ENCODE measurements at regions not wholly inside any gene's neighbourhood (a gene's known extent, or its start where the extent isn't known, plus 50 kb on each side); places are given as distances from the start of the nearest gene placed in this dataset.
A peak's percentile ranks its signal among the peaks of the same experiment; 100 is the strongest.
"Not testable (repeated sequence)": the region's sequence is repeated elsewhere in the genome, so short reads cannot be mapped to it uniquely, and the experiment has no call there.

- peak; percentile 69 for FAIRE-seq
- DNase-seq (ENCODE audit: insufficient read length, low spot score) = peak; percentile 50
- peak; percentile 83 for TF ChIP-seq SPI1 (IDR thresholded peaks at IDR 0.05; ENCODE audit: low read depth, low read length)
- no peak for TF ChIP-seq PAX5 (IDR thresholded peaks at IDR 0.05; ENCODE audit: insufficient read depth, low read length, severe bottlenecking)
Observed at GRCh38 chr2:12456293-12457106, 260.2 kb upstream of the TRIB2 start.

DNA sequence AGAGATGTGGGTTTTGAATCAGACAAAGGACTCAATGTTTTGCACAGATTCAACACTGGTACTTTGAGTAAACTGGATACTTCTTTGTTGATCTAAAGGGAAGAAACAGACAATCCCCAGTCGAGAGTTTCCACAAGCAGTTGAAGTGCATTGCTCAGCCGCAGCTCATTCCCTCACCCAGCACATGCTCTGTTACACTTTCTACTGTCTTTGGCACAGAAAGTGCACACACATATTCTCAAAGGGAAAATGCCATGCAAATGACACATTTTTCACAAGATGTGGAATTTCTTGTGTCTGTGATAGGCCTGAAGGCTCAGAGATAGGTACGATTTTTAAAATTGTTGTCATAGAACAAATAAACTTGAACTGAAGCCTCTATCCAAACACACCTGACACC, 258.9 kb upstream of the TRIB2 start:
- DNase-seq (ENCODE audit: insufficient read length, low spot score) = no peak
- no peak for FAIRE-seq
- no peak for TF ChIP-seq TAF1 (IDR thresholded peaks at IDR 0.05; ENCODE audit: low read depth, low read length)
- no peak for TF ChIP-seq POLR2AphosphoS5 (IDR thresholded peaks at IDR 0.05; ENCODE audit: low read depth, low read length)
- TF ChIP-seq POU2F2 (IDR thresholded peaks at IDR 0.05; ENCODE audit: low read depth, low read length) = no peak
- TF ChIP-seq POLR2A (IDR thresholded peaks at IDR 0.05; ENCODE audit: low read depth, low read length) = no peak
- TF ChIP-seq PAX5 (IDR thresholded peaks at IDR 0.05; ENCODE audit: insufficient read depth, low read length, severe bottlenecking) = no peak
- TF ChIP-seq SPI1 (IDR thresholded peaks at IDR 0.05; ENCODE audit: low read depth, low read length) = no peak

- DNase-seq (ENCODE audit: insufficient read length, low spot score) (no peak), FAIRE-seq (no peak)
- TF ChIP-seq PAX5 (IDR thresholded peaks at IDR 0.05; ENCODE audit: insufficient read depth, low read length, severe bottlenecking) = no peak
- no peak for TF ChIP-seq TAF1 (IDR thresholded peaks at IDR 0.05; ENCODE audit: low read depth, low read length)
- TF ChIP-seq SPI1 (IDR thresholded peaks at IDR 0.05; ENCODE audit: low read depth, low read length) = 0 out of 2 replicates have a peak, but pooled peaks have one; percentile 3
- no peak for TF ChIP-seq POU2F2 (IDR thresholded peaks at IDR 0.05; ENCODE audit: low read depth, low read length)
Observed at GRCh38 chr2:12463189-12463588, 253.5 kb upstream of the TRIB2 start.

DNA sequence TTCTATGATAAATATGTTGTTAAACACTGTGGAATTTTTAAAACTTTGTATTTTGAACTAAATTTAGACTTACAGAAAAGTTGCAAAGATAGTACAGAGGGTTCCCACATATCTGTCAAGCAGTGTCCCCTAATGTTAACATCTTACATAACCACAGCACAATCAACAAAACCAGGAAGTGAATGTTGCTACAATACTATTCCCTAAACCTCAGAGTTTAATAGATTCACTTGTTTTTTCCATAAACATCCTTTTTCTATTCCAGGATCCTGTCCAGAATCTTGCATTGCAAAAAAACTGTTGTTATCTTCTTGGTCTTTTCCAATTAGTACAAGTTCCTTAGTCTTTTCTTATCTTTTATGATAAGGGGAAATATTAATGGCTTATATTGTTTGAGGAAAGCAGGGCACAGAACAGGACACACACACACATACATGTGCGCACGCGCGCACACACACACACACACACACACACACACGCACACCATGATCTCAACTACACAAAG, 251.1 kb upstream of the TRIB2 start:
- no peak for TF ChIP-seq POLR2AphosphoS5 (IDR thresholded peaks at IDR 0.05; ENCODE audit: low read depth, low read length)
- TF ChIP-seq TAF1 (IDR thresholded peaks at IDR 0.05; ENCODE audit: low read depth, low read length) = no peak
- no peak for TF ChIP-seq POLR2A (IDR thresholded peaks at IDR 0.05; ENCODE audit: low read depth, low read length)
- TF ChIP-seq SPI1 (IDR thresholded peaks at IDR 0.05; ENCODE audit: low read depth, low read length) = no peak
- no peak for TF ChIP-seq POU2F2 (IDR thresholded peaks at IDR 0.05; ENCODE audit: low read depth, low read length)
- no peak for TF ChIP-seq PAX5 (IDR thresholded peaks at IDR 0.05; ENCODE audit: insufficient read depth, low read length, severe bottlenecking)
- FAIRE-seq (no peak), DNase-seq (ENCODE audit: insufficient read length, low spot score) (no peak)

GRCh38 chr2:12467303-12467702, 249.4 kb upstream of the TRIB2 start:
- TF ChIP-seq TAF1 (IDR thresholded peaks at IDR 0.05; ENCODE audit: low read depth, low read length) (no peak), POLR2A (IDR thresholded peaks at IDR 0.05; ENCODE audit: low read depth, low read length) (no peak), POU2F2 (IDR thresholded peaks at IDR 0.05; ENCODE audit: low read depth, low read length) (no peak), SPI1 (IDR thresholded peaks at IDR 0.05; ENCODE audit: low read depth, low read length) (no peak), PAX5 (IDR thresholded peaks at IDR 0.05; ENCODE audit: insufficient read depth, low read length, severe bottlenecking) (no peak), POLR2AphosphoS5 (IDR thresholded peaks at IDR 0.05; ENCODE audit: low read depth, low read length) (no peak)
- FAIRE-seq = no peak
- DNase-seq (ENCODE audit: insufficient read length, low spot score) = no peak

DNA sequence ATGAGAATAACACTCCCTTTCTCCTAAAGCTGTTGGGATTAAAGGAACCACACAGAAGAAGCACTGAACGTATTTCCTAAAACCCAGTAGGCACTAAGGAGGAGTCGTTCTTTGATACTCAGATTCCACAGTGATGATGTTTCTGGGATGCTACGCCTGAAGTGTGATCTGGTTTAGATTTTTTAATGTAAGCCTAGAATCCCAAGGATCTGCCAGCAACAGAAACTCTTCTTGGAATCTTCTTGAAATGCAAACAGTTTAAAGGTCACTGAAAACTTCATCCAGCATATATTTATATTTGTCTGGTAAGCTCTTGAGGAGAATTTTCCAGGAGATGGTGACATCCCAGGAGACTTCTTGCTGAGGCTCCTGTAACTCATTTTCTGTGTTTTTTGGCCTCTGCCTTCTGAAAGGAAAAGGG, 247.6 kb upstream of the TRIB2 start:
- TF ChIP-seq POU2F2 (IDR thresholded peaks at IDR 0.05; ENCODE audit: low read depth, low read length) (no peak), POLR2A (IDR thresholded peaks at IDR 0.05; ENCODE audit: low read depth, low read length) (no peak), PAX5 (IDR thresholded peaks at IDR 0.05; ENCODE audit: insufficient read depth, low read length, severe bottlenecking) (no peak), TAF1 (IDR thresholded peaks at IDR 0.05; ENCODE audit: low read depth, low read length) (no peak), POLR2AphosphoS5 (IDR thresholded peaks at IDR 0.05; ENCODE audit: low read depth, low read length) (no peak), SPI1 (IDR thresholded peaks at IDR 0.05; ENCODE audit: low read depth, low read length) (no peak)
- DNase-seq (ENCODE audit: insufficient read length, low spot score) (no peak), FAIRE-seq (no peak)

DNA sequence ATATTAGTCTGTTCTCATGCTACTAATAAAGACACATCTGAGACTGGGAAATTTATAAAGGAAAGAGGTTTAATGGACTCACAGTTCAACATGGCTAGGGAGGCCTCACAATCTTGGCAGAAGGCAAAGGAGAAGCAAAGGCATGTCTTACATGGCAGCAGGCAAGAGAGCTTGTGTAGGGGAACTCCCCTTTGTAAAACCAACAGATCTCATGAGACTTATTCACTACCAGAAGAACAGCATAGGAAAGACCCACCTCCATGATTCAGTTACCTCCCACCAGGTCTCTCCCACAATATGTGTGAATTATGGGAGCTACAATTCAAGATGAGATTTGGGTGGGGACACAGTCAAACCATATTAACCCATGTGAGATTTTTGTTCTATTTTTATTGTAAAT, 244.5 kb upstream of the TRIB2 start:
- not testable (repeated sequence) for FAIRE-seq; DNase-seq (ENCODE audit: insufficient read length, low spot score)

DNA sequence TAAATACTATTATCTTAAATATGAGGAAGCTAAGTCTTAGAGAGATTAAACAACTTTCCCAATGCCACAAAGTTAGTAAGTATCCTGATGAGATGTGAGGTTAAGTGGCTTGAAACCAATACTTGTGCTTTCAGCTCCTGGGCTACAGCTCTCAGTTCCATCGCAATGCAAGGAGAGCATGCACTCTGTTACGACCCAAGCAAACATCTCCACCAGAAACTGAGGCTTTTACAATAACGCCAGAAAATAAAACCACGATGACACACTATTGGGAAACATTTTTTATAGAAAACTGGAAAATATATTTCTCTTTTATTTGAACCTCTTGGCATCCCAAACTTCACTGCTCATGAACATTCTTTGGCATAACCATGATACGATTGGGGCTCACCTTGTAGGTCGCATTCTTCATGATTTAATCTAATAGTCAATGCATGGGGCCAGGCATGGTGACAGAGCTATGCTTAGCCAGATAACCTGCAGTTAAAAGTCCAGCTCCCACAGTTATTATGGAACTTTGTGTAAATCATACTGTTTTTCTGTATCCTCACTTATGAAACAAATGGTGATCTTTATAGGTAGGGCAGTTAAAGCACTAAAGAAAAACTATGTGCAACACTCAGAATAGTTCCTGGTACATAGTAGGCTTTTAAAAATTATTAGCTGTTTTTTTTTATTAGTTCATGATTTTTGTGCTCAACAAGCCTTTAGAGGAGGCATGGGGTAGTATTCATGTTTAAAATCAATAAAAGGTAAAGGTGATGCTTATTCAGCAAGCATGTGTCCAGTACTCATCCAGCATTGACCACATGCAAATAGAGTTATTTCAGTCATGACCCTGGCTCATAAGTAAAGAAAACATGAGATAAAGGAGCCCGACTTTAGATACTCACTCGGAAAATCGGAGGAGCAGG, 238.3 kb upstream of the TRIB2 start:
- DNase-seq (ENCODE audit: insufficient read length, low spot score) = no peak
- FAIRE-seq = no peak
- TF ChIP-seq PAX5 (IDR thresholded peaks at IDR 0.05; ENCODE audit: insufficient read depth, low read length, severe bottlenecking) = no peak
- no peak for TF ChIP-seq SPI1 (IDR thresholded peaks at IDR 0.05; ENCODE audit: low read depth, low read length)
- TF ChIP-seq POLR2A (IDR thresholded peaks at IDR 0.05; ENCODE audit: low read depth, low read length) = no peak
- no peak for TF ChIP-seq TAF1 (IDR thresholded peaks at IDR 0.05; ENCODE audit: low read depth, low read length)
- TF ChIP-seq POU2F2 (IDR thresholded peaks at IDR 0.05; ENCODE audit: low read depth, low read length) = no peak
- no peak for TF ChIP-seq POLR2AphosphoS5 (IDR thresholded peaks at IDR 0.05; ENCODE audit: low read depth, low read length)

GRCh38 chr2:12479065-12479601, 237.6 kb upstream of the TRIB2 start:
- TF ChIP-seq POLR2A (IDR thresholded peaks at IDR 0.05; ENCODE audit: low read depth, low read length) = no peak
- no peak for TF ChIP-seq TAF1 (IDR thresholded peaks at IDR 0.05; ENCODE audit: low read depth, low read length)
- no peak for TF ChIP-seq POLR2AphosphoS5 (IDR thresholded peaks at IDR 0.05; ENCODE audit: low read depth, low read length)
- TF ChIP-seq SPI1 (IDR thresholded peaks at IDR 0.05; ENCODE audit: low read depth, low read length) = no peak
- no peak for DNase-seq (ENCODE audit: insufficient read length, low spot score)
- no peak for FAIRE-seq
